ENCODE measurements at regions not wholly inside any gene's neighbourhood (a gene's known extent, or its start where the extent isn't known, plus 50 kb on each side); places are given as distances from the start of the nearest gene placed in this dataset.

GRCh38 chr2:204472375-204472774 lies 72.9 kb upstream of the PARD3B start:
- DNase-seq (ENCODE audit: extremely low read depth, low read depth) = peak; percentile 14
- no peak for TF ChIP-seq CTCF (IDR thresholded peaks at IDR 0.05; ENCODE audit: low read depth, low read length, missing control alignments)
- H3K4me3 ChIP-seq (replicated peaks; ENCODE audit: low read depth, low read length) = no peak overlapping the region

GRCh38 chr2:204473224-204473623 lies 72.1 kb upstream of the PARD3B start:
- no peak for DNase-seq (ENCODE audit: extremely low read depth, low read depth)
- no peak overlapping the region for H3K4me3 ChIP-seq (replicated peaks; ENCODE audit: low read depth, low read length)
- no peak for TF ChIP-seq CTCF (IDR thresholded peaks at IDR 0.05; ENCODE audit: low read depth, low read length, missing control alignments)

- no peak for DNase-seq (ENCODE audit: extremely low read depth, low read depth)
Observed at GRCh38 chr2:204475399-204475798, 69.9 kb upstream of the PARD3B start.

GRCh38 chr2:204477358-204477950 lies 67.8 kb upstream of the PARD3B start:
- no peak for DNase-seq (ENCODE audit: extremely low read depth, low read depth)
- no peak for TF ChIP-seq CTCF (IDR thresholded peaks at IDR 0.05; ENCODE audit: low read depth, low read length, missing control alignments)
- no peak overlapping the region for H3K4me3 ChIP-seq (replicated peaks; ENCODE audit: low read depth, low read length)

More at GRCh38 chr2:204475399-204475798, 69.9 kb upstream of the PARD3B start:
- H3K4me3 ChIP-seq (replicated peaks; ENCODE audit: low read depth, low read length) = no peak overlapping the region
- TF ChIP-seq CTCF (IDR thresholded peaks at IDR 0.05; ENCODE audit: low read depth, low read length, missing control alignments) = no peak

GRCh38 chr2:204479557-204479956 lies 65.7 kb upstream of the PARD3B start:
- H3K4me3 ChIP-seq (replicated peaks; ENCODE audit: low read depth, low read length) = no peak overlapping the region
- TF ChIP-seq CTCF (IDR thresholded peaks at IDR 0.05; ENCODE audit: low read depth, low read length, missing control alignments) = no peak
- no peak for DNase-seq (ENCODE audit: extremely low read depth, low read depth)

- TF ChIP-seq CTCF (IDR thresholded peaks at IDR 0.05; ENCODE audit: low read depth, low read length, missing control alignments) = no peak
- H3K4me3 ChIP-seq (replicated peaks; ENCODE audit: low read depth, low read length) = no peak overlapping the region
- no peak for DNase-seq (ENCODE audit: extremely low read depth, low read depth)
Observed at GRCh38 chr2:204480676-204481075, 64.6 kb upstream of the PARD3B start.

- TF ChIP-seq CTCF (IDR thresholded peaks at IDR 0.05; ENCODE audit: low read depth, low read length, missing control alignments) = no peak
- DNase-seq (ENCODE audit: extremely low read depth, low read depth) = no peak
- H3K4me3 ChIP-seq (replicated peaks; ENCODE audit: low read depth, low read length) = no peak overlapping the region
Observed at GRCh38 chr2:204483608-204484081, 61.6 kb upstream of the PARD3B start.

Data from HFF-Myc (cell line).